IMR-90 (cell line): ENCODE measurements at regions not wholly inside any gene's neighbourhood (a gene's known extent, or its start where the extent isn't known, plus 50 kb on each side); places are given as distances from the start of the nearest gene placed in this dataset.

Experiments
- MAZ ChIP-seq: IDR thresholded peaks from 2 replicates; pipeline ENCODE4 v1.6.1; 2012; ENCODE audit warnings: low read depth, mild to moderate bottlenecking, low read length, improper control_type of control experiment, moderate library complexity, borderline replicate concordance
- RAD21 ChIP-seq: IDR thresholded peaks from 2 replicates; pipeline ENCODE4 v1.6.1; 2012; ENCODE audit warnings: low read length, improper control_type of control experiment
- USF2 ChIP-seq: fragments of 150-350 bp; IDR thresholded peaks from 2 replicates; pipeline ENCODE4 v1.6.1; 2017; ENCODE audit warnings: mild to moderate bottlenecking, antibody characterized with exemption, low read length, low read depth
- TF ChIP-seq, protein P1 (sequence below): conservative IDR thresholded peaks from 2 replicates; pipeline ENCODE4 v1.5.1; 2012; ENCODE audit warnings: mild to moderate bottlenecking, low read depth, low read length, improper control_type of control experiment

DNA sequence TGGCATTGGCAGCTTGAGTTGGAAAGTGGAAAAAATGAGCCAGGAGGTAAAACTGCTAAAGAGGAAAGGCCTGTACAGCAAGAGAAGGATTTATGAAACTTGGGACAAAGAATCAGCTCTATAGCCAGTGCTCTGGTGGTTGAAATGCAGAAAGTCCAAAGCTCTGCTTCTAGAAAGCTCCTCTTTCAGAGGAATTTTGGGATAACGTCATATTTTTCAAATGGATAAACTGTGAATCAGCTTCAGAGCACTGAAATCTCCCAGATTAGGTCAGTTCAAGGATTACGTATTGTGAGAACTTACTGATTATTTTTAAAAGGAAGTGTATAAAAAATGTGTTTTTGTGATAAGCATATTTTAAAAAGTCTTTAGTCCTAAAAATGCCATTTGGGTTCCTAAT is 203.1 kb upstream of the CNOT2 start:
- TF ChIP-seq, protein P1, sequence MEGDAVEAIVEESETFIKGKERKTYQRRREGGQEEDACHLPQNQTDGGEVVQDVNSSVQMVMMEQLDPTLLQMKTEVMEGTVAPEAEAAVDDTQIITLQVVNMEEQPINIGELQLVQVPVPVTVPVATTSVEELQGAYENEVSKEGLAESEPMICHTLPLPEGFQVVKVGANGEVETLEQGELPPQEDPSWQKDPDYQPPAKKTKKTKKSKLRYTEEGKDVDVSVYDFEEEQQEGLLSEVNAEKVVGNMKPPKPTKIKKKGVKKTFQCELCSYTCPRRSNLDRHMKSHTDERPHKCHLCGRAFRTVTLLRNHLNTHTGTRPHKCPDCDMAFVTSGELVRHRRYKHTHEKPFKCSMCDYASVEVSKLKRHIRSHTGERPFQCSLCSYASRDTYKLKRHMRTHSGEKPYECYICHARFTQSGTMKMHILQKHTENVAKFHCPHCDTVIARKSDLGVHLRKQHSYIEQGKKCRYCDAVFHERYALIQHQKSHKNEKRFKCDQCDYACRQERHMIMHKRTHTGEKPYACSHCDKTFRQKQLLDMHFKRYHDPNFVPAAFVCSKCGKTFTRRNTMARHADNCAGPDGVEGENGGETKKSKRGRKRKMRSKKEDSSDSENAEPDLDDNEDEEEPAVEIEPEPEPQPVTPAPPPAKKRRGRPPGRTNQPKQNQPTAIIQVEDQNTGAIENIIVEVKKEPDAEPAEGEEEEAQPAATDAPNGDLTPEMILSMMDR, result 0 out of 2 replicates have a peak, but pooled peaks have one; percentile 12
- TF ChIP-seq RAD21, result no peak
- TF ChIP-seq MAZ, result no peak
- no peak for TF ChIP-seq USF2
